Esophagus muscularis mucosa (tissue), 4 donors: ENCODE measurements at regions not wholly inside any gene's neighbourhood (a gene's known extent, or its start where the extent isn't known, plus 50 kb on each side); places are given as distances from the start of the nearest gene placed in this dataset.

Source experiments
- DNase-seq: peaks from one replicate; pipeline ENCODE4 v3.0.0-alpha.2; 2017; ENCODE audit errors: extremely low spot score
- H3K27ac ChIP-seq, 4 donors: fragments of 200-600 bp; sonication (generic); replicated peaks in 1 of 4; 1 replicate in 3 of 4; 2 replicates in 1 of 4; pipeline ENCODE4 v1.5.1; 2016 to 2019; ENCODE audit warnings: mild to moderate bottlenecking in 1 of 4
- H3K27me3 ChIP-seq, 4 donors: fragments of 200-600 bp; sonication (generic); one replicate each; pipeline versions ENCODE4 v1.5.1 to v1.6.0; 2016 to 2019
- H3K36me3 ChIP-seq, 4 donors: fragments of 200-600 bp; sonication (generic); one replicate each; pipeline ENCODE4 v1.5.1; 2016 to 2019
- H3K4me1 ChIP-seq, 4 donors: fragments of 200-600 bp; sonication (generic); one replicate each; pipeline ENCODE4 v1.5.1; 2016 to 2019
- H3K4me3 ChIP-seq, 4 donors: fragments of 200-600 bp; sonication (generic); 1 replicate in 2 of 4; 2 replicates in 2 of 4; pipeline ENCODE4 v1.5.1; 2016 to 2019; ENCODE audit warnings: mild to moderate bottlenecking in 4 of 4, moderate library complexity in 1 of 4
- H3K9me3 ChIP-seq, 4 donors: fragments of 200-600 bp; sonication (generic); 1 replicate in 3 of 4; 2 replicates in 1 of 4; pipeline ENCODE4 v1.5.1; 2016 to 2019
- EP300 ChIP-seq: sonication (generic); formaldehyde crosslinking; IDR thresholded peaks from one replicate; pipeline ENCODE4 v1.6.1; 2017; ENCODE audit warnings: antibody characterized with exemption
- POLR2A ChIP-seq: fragments of 450-650 bp; IDR thresholded peaks from one replicate; pipeline ENCODE4 v1.6.1; 2017; ENCODE audit warnings: antibody characterized with exemption, moderate library complexity, mild to moderate bottlenecking, low read depth
- POLR2AphosphoS5 ChIP-seq, 2 donors: sonication (generic); formaldehyde crosslinking; IDR thresholded peaks; one replicate each; pipeline ENCODE4 v1.6.1; 2017; ENCODE audit warnings: antibody characterized with exemption in 2 of 2
- WGBS: methylation state at CpG from one replicate; pipeline ENCODE4 v1.1.5; 2018; 5-methylcytosine and 5-hydroxymethylcytosine counted together
- intact Hi-C: fragments of 100-400 bp; cut with DNase I; formaldehyde crosslinking; loops from one replicate; pipeline ENCODE4 v1.15.1; 2023
- TF ChIP-seq, protein P1 (sequence below), 3 experiments: fragments of 200-600 bp in 2 of 3; fragments of 450-650 bp in 1 of 3; sonication (generic) in 2 of 3; IDR thresholded peaks; one replicate each; pipeline ENCODE4 v1.5.1; 2017 to 2019; ENCODE audit warnings: antibody characterized with exemption in 3 of 3, mild to moderate bottlenecking in 2 of 3, moderate library complexity in 1 of 3

DNA sequence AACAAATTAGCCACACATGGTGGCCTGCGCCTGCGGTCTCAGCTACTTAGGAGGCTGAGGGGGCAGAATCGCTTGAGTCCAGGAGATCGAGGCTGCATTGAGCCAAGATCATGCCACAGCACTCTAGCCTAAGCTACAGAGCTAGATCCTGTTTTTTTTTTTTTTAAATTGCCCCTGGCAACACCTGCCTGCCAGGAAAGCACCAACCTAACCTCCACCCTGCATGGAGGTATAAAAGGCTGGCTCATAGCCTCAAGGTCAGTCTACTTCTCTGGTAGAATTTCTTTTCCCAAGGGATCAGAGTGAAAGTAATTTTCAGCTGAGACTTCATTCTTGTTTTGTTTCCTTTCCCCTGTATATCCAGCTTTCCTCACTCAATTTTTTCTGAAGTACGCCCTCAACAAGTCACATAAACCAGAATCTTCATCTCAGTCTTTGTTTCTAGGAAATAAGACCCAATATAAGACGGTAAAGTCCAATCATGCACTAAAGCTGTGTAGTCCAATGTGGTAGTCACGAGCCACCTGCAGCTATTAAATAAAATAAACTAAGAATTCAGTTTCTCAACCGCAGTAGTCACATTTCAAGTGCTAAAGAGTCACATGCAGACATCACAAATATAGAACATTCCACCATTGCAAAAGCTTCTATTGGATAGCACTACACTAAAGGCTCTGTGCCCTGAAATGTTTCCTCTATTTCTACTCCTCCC is 113.3 kb downstream of the HPGD start:
- intact Hi-C loops: no loop called here
- TF ChIP-seq, protein P1, sequence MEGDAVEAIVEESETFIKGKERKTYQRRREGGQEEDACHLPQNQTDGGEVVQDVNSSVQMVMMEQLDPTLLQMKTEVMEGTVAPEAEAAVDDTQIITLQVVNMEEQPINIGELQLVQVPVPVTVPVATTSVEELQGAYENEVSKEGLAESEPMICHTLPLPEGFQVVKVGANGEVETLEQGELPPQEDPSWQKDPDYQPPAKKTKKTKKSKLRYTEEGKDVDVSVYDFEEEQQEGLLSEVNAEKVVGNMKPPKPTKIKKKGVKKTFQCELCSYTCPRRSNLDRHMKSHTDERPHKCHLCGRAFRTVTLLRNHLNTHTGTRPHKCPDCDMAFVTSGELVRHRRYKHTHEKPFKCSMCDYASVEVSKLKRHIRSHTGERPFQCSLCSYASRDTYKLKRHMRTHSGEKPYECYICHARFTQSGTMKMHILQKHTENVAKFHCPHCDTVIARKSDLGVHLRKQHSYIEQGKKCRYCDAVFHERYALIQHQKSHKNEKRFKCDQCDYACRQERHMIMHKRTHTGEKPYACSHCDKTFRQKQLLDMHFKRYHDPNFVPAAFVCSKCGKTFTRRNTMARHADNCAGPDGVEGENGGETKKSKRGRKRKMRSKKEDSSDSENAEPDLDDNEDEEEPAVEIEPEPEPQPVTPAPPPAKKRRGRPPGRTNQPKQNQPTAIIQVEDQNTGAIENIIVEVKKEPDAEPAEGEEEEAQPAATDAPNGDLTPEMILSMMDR (IDR thresholded peaks at IDR 0.05): no peak
- TF ChIP-seq EP300 (no peak), POLR2A (no peak), POLR2AphosphoS5 (IDR thresholded peaks at IDR 0.05) (no peak)
- WGBS: 96% methylated on average over 8 of the region's 8 CpGs
- Histone ChIP-seq H3K27me3 (no peaks in the 10 kb centered on the region), H3K36me3 (no peaks in the 10 kb centered on the region), H3K9me3 (no peaks in the 10 kb centered on the region), H3K4me3 (no peak overlapping the region), H3K4me1 (peaks cover 0 to 20% (median 14%) of the 10 kb centered on the region in 4 donors), H3K27ac (no peak overlapping the region)
- DNase-seq: no peak

DNA sequence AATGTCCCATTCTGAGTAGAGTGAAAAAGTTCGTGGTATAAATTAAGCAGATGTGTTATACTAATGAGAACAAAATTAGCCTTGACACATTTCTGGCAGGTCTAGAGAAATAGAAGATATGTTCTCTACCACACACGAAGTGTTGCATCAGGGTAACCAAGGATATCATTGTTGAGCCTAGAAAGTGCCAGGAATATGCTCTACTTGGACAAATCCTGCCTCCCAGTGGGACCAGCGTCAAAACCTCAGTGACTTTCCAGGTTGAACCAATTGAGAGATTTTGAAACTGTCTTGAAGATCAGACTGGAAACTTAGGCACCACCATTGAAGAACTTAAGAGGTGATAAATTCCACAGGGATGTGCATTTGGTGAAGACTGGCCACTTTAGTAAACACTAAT is 115.9 kb downstream of the HPGD start:
- Histone ChIP-seq H3K9me3 (no peaks in the 10 kb centered on the region), H3K36me3 (no peaks in the 10 kb centered on the region), H3K27ac (peak overlapping the region in 1 of 4 donors; percentile 9), H3K4me1 (peaks cover 0 to 23% (median 19%) of the 10 kb centered on the region in 4 donors), H3K4me3 (no peak overlapping the region), H3K27me3 (no peaks in the 10 kb centered on the region)
- DNase-seq: no peak
- no peak for TF ChIP-seq EP300
- TF ChIP-seq, protein P1 (IDR thresholded peaks at IDR 0.05): no peak
- no peak for TF ChIP-seq POLR2A
- WGBS: 34% methylated on average over 3 of the region's 3 CpGs
- intact Hi-C loops: no loop called here

DNA sequence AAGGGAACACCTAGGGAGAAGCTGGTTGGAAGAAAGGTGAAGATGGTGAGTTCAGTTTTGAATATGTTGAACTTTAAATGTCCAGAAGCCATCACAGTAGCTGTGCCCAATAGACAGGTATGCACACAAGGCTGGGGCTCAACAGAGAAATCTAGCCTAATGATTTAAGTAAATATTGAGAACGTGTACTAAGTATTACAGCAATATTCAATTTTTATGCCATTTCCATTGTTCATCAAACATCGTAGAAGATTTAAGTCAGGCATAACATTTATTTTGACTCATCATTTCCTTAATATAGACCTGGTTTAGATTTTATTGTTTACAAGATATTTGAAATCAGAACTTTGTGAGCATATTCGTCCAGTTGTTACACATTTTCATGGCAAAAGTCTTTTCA is 116.4 kb downstream of the HPGD start:
- Histone ChIP-seq H3K36me3 (no peaks in the 10 kb centered on the region), H3K4me1 (peaks cover 0 to 23% (median 19%) of the 10 kb centered on the region in 4 donors), H3K9me3 (no peaks in the 10 kb centered on the region), H3K27me3 (no peaks in the 10 kb centered on the region), H3K27ac (no peak overlapping the region), H3K4me3 (no peak overlapping the region)
- intact Hi-C loops: no loop called here
- DNase-seq: no peak
- 50% methylated on average over 3 of the region's 3 CpGs for WGBS
- TF ChIP-seq POLR2A (no peak), POLR2AphosphoS5 (IDR thresholded peaks at IDR 0.05) (no peak), EP300 (no peak)
- TF ChIP-seq, protein P1 (IDR thresholded peaks at IDR 0.05): no peak

DNA sequence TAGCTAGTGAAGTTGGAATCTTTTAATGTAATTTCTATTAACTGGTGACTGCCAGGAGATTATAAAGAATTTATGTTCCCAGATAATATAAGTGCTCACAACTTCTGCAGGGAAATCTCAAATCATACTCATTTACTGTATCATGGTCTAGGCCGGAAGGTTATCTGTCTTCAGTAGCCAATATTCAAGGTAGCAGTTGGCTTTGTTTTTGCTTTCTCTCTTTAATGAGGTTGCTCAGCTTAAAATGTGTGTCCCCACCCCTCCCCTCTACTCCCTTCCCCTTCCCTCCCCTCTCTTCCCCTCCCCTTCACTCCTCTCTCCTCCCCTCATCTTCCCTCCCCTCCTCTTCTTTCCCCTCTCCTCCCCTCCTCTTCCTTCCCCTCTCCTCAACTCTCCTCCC is 117.6 kb downstream of the HPGD start:
- TF ChIP-seq, protein P1 (IDR thresholded peaks at IDR 0.05): no peak

DNA sequence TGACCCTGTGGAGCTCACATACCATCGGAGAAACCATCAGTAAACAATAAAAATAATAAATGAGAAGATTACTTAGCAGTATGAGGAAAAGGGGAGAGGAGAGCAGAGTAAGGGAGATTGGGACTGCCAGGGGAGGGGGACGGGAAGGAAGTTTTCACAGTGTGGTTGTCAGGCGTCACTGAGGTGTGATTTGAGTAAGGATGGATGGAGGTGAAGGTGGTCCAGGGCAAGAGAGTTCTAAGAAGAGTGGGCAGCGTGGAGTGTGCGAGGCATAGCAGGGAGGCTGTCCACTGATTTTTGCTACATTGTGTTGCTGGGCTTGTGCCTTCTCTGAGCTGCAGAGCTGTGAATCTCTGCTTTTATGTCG is 119.1 kb downstream of the HPGD start:
- WGBS: 74% methylated on average over 6 of the region's 6 CpGs
- no peaks in the 10 kb centered on the region for H3K36me3 ChIP-seq
- TF ChIP-seq POLR2AphosphoS5 (IDR thresholded peaks at IDR 0.05) (no peak), POLR2A (no peak), EP300 (no peak)
- TF ChIP-seq, protein P1 (IDR thresholded peaks at IDR 0.05): no peak
- intact Hi-C loops: no loop called here
- H3K4me3 ChIP-seq: no peak overlapping the region
- H3K27me3 ChIP-seq: no peaks in the 10 kb centered on the region
- no peak overlapping the region for H3K27ac ChIP-seq
- peaks cover 0 to 27% (median 21%) of the 10 kb centered on the region in 4 donors for H3K4me1 ChIP-seq
- DNase-seq: no peak
- H3K9me3 ChIP-seq: no peaks in the 10 kb centered on the region

More for the DNA sequence above, 117.6 kb downstream of the HPGD start:
- intact Hi-C loops: no loop called here
- WGBS: 95% methylated on average over 1 of the region's 1 CpG
- no peaks in the 10 kb centered on the region for H3K27me3 ChIP-seq
- H3K4me3 ChIP-seq: no peak overlapping the region
- no peaks in the 10 kb centered on the region for H3K36me3 ChIP-seq
- H3K27ac ChIP-seq: no peak overlapping the region
- H3K9me3 ChIP-seq: no peaks in the 10 kb centered on the region
- H3K4me1 ChIP-seq: peaks cover 0 to 23% (median 19%) of the 10 kb centered on the region in 4 donors
- no peak for DNase-seq
